ENCODE measurements at regions not wholly inside any gene's neighbourhood (a gene's known extent, or its start where the extent isn't known, plus 50 kb on each side); places are given as distances from the start of the nearest gene placed in this dataset.

DNA sequence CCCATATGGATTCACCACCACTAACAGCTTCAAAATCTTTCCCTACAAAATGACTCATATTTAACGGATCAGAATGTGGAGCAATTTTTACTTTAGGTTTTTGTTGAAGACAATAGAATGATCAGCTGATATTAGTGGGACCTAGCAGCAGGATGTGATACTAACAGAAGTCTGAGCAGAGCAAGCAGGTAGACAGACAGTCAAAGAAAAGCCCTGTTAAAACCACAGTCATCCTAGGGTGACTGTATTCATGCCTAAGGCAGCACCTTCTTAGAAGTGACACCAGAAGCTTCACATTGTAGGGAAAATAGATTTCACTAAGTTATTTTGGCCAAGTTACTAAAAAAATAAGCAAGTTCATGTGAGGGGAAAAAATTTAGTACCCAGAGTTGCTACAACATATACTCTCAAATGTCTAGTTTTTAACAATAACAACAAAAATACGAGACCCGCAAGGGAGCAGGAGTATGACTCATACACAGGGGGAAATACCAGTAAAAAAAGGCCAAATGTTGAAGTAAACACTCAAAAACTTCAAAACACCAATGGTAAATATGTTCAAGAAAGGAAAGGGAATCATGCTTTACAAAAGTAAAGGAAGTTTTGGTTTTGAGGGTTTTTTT, 590.9 kb downstream of the EPHA3 start:
- no peak for DNase-seq (ENCODE audit: low read depth)
- TF ChIP-seq, protein P1, sequence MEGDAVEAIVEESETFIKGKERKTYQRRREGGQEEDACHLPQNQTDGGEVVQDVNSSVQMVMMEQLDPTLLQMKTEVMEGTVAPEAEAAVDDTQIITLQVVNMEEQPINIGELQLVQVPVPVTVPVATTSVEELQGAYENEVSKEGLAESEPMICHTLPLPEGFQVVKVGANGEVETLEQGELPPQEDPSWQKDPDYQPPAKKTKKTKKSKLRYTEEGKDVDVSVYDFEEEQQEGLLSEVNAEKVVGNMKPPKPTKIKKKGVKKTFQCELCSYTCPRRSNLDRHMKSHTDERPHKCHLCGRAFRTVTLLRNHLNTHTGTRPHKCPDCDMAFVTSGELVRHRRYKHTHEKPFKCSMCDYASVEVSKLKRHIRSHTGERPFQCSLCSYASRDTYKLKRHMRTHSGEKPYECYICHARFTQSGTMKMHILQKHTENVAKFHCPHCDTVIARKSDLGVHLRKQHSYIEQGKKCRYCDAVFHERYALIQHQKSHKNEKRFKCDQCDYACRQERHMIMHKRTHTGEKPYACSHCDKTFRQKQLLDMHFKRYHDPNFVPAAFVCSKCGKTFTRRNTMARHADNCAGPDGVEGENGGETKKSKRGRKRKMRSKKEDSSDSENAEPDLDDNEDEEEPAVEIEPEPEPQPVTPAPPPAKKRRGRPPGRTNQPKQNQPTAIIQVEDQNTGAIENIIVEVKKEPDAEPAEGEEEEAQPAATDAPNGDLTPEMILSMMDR (IDR thresholded peaks at IDR 0.05; ENCODE audit: insufficient read depth, low read depth, low read length, missing control alignments) = no peak
- no peak overlapping the region for H3K4me3 ChIP-seq (ENCODE audit: low read depth, low read length)

DNA sequence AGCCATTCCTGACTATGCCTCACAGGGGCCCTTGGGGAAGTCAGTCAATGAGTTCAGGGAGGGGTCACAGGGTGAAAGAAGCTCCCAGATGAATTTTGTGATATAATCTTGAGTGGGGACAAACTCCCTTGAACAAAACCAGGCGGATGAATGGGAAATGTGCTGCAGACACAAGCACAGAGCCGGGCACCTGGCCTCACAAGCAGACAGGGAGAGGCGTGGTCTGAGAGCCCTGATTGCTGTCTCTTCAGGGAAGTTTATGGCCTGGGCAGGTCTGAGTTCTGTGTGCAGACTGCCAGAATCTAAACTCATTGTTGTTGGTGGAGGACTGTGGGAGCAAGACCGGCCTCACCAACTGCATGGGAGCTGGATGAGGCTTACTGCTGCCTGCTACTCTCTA, 591.8 kb downstream of the EPHA3 start:
- TF ChIP-seq, protein P1 (IDR thresholded peaks at IDR 0.05; ENCODE audit: insufficient read depth, low read depth, low read length, missing control alignments) = no peak
- no peak overlapping the region for H3K4me3 ChIP-seq (ENCODE audit: low read depth, low read length)
- no peak for DNase-seq (ENCODE audit: low read depth)

DNA sequence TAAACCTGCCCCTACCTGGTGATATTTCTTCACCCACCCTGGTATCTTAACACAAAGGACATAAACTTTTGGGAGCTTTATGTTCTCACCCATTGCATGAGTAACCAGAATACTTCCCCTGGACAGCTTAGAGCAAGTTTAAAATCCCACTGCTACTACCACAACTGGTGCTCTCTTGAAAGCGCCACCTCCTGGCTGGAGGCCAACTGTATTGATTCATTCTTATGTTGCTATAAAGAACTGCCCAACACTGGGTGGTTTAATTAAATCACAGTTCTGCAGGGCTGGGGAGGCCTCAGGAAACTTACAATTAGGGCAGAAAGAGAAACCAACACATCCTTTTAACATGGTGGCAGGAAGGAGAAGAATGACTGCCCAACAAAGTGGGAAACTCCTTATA, 592.4 kb downstream of the EPHA3 start:
- H3K4me3 ChIP-seq (ENCODE audit: low read depth, low read length) = no peak overlapping the region
- TF ChIP-seq, protein P1 (IDR thresholded peaks at IDR 0.05; ENCODE audit: insufficient read depth, low read depth, low read length, missing control alignments) = no peak
- DNase-seq (ENCODE audit: low read depth) = no peak

DNA sequence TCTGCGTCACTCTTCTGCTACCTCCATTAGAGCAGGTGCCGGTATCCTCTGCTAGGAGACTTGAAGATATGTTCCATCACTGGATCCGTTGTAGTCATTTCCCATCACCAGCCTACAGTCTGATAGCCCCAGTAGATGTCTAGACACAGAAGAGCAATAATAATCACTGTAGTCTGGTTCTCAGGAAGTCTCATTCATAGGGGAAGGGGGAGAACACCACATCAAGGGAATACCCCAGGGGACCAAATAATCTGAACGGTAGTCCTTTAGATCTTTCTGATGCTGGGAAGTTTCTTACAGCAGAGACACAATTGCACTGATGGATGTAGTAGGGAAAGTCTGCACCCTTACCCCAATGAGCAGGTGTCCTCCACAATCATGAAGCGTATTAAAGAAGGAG, 595.0 kb downstream of the EPHA3 start:
- TF ChIP-seq, protein P1 (IDR thresholded peaks at IDR 0.05; ENCODE audit: insufficient read depth, low read depth, low read length, missing control alignments) = no peak
- no peak overlapping the region for H3K4me3 ChIP-seq (ENCODE audit: low read depth, low read length)

DNA sequence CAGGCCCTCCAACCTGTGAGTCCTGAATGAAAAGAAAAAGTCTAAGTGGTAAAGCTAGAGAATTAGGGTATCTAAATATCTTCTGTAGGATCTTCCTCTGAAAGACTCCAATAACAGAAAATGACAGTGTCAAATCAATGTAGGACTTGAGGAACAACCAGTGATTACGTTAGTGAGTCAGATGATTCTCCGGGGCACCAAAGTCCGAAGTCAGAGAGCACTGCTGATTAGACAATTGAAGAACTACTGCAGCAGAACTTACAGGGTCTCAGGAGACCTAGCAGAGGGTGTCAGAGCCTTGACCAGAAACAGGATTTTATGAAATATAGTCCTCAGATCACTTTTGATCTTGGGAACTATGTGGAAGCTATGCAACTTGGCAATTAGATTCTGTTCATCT, 605.8 kb downstream of the EPHA3 start:
- H3K4me3 ChIP-seq (ENCODE audit: low read depth, low read length) = no peak overlapping the region
- TF ChIP-seq, protein P1 (IDR thresholded peaks at IDR 0.05; ENCODE audit: insufficient read depth, low read depth, low read length, missing control alignments) = no peak
- no peak for DNase-seq (ENCODE audit: low read depth)

More for the DNA sequence above, 595.0 kb downstream of the EPHA3 start:
- DNase-seq (ENCODE audit: low read depth) = no peak

DNA sequence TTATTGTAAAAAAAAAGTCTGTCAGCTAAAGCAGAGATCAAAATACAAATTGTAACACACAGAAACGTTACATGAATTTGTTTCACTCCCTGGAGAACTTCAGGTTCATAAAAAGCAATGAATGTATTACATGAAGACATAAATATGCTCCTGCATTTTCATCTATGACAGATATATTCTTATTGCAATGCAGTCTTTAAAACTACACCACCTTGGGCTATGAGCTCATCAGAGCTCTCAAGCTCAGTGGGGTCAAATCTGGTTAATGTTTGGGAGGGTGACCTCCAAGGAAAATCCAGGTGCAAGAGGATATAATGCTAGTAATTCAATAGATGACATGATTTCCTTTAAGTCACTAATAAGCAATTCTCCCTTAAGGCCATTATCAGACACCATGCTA, 606.8 kb downstream of the EPHA3 start:
- no peak overlapping the region for H3K4me3 ChIP-seq (ENCODE audit: low read depth, low read length)
- TF ChIP-seq, protein P1 (IDR thresholded peaks at IDR 0.05; ENCODE audit: insufficient read depth, low read depth, low read length, missing control alignments) = no peak
- DNase-seq (ENCODE audit: low read depth) = no peak
